Osteoblast (primary cell): ENCODE measurements at regions not wholly inside any gene's neighbourhood (a gene's known extent, or its start where the extent isn't known, plus 50 kb on each side); places are given as distances from the start of the nearest gene placed in this dataset.

Source experiments
- DNase-seq: peaks from one replicate; pipeline ENCODE4 v3.0.0; 2011; ENCODE audit warnings: low spot score, mixed read lengths; ENCODE audit not compliant: insufficient read length; ENCODE audit errors: missing footprints
- H2AFZ ChIP-seq: 2 replicates; pipeline ENCODE4 v1.6.0; 2011; ENCODE audit warnings: mild to moderate bottlenecking, low read length
- H3K27ac ChIP-seq: 2 replicates; pipeline ENCODE4 v1.5.1; 2011; ENCODE audit warnings: mild to moderate bottlenecking, low read depth, low read length, moderate library complexity
- H3K27me3 ChIP-seq: 2 replicates; pipeline ENCODE4 v1.6.0; 2012; ENCODE audit warnings: mild to moderate bottlenecking, control low read depth, inconsistent platforms, low read length, moderate library complexity; ENCODE audit not compliant: insufficient read depth
- H3K36me3 ChIP-seq: 2 replicates; pipeline ENCODE4 v1.5.1; 2011; ENCODE audit warnings: mild to moderate bottlenecking, low read length, control low read depth, moderate library complexity; ENCODE audit not compliant: insufficient read depth
- H3K4me1 ChIP-seq: 2 replicates; pipeline ENCODE4 v1.5.1; 2011; ENCODE audit warnings: mild to moderate bottlenecking, low read length, control low read depth, moderate library complexity; ENCODE audit not compliant: insufficient read depth
- H3K4me2 ChIP-seq: 2 replicates; pipeline ENCODE4 v1.6.0; 2011; ENCODE audit warnings: mild to moderate bottlenecking, low read length; ENCODE audit not compliant: insufficient read depth
- H3K4me3 ChIP-seq: fragments of 200-600 bp; sonication (generic); 3 replicates; pipeline ENCODE4 v1.5.1; 2012; ENCODE audit warnings: mild to moderate bottlenecking, low read length, inconsistent platforms; ENCODE audit not compliant: insufficient read depth
- H3K79me2 ChIP-seq: 2 replicates; pipeline ENCODE4 v1.6.0; 2012; ENCODE audit warnings: mild to moderate bottlenecking, low read length, control low read depth, inconsistent platforms; ENCODE audit not compliant: insufficient read depth
- H3K9me3 ChIP-seq: 2 replicates; pipeline ENCODE4 v1.5.1; 2011; ENCODE audit warnings: low read depth, low read length, control low read depth
- H4K20me1 ChIP-seq: 2 replicates; pipeline ENCODE4 v1.6.0; 2012; ENCODE audit warnings: mild to moderate bottlenecking, low read length, control low read depth; ENCODE audit not compliant: insufficient read depth
- CTCF ChIP-seq: IDR thresholded peaks from 2 replicates; pipeline ENCODE4 v1.5.1; 2011; ENCODE audit warnings: mild to moderate bottlenecking, low read depth, low read length, moderate library complexity; ENCODE audit errors: extremely low read depth

DNA sequence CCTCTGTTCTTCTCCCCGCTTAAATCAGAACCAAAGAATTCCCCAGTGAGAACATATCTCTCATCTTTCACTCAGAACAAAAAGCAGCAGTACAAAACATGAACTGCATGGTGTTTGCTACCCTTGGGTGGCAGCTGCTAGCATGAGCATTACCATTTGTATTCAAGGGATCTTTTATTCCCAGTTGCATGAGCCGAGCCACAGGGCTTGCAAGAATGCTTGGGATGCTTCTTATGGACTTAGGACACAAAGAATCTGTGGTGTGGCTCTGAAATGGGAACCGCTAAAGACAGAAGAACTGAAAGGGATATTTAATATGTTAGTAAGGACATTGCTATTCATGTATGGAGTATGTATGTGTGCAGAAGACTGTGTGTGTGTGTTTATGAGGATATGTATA lies 190.6 kb downstream of the TMX1 start:
- DNase-seq: no peak
- H3K27me3 ChIP-seq: no peaks in the 10 kb centered on the region
- H3K4me2 ChIP-seq: peak overlapping the region; percentile 58
- H2AFZ ChIP-seq: peak overlapping the region; percentile 88
- H3K27ac ChIP-seq: peak overlapping the region; percentile 50
- peaks cover 19% of the 10 kb centered on the region for H3K4me1 ChIP-seq
- H4K20me1 ChIP-seq: no peaks in the 10 kb centered on the region
- H3K79me2 ChIP-seq: no peaks in the 10 kb centered on the region
- no peak for TF ChIP-seq CTCF
- no peaks in the 10 kb centered on the region for H3K36me3 ChIP-seq
- H3K4me3 ChIP-seq: peak overlapping the region; percentile 20
- no peaks in the 10 kb centered on the region for H3K9me3 ChIP-seq

DNA sequence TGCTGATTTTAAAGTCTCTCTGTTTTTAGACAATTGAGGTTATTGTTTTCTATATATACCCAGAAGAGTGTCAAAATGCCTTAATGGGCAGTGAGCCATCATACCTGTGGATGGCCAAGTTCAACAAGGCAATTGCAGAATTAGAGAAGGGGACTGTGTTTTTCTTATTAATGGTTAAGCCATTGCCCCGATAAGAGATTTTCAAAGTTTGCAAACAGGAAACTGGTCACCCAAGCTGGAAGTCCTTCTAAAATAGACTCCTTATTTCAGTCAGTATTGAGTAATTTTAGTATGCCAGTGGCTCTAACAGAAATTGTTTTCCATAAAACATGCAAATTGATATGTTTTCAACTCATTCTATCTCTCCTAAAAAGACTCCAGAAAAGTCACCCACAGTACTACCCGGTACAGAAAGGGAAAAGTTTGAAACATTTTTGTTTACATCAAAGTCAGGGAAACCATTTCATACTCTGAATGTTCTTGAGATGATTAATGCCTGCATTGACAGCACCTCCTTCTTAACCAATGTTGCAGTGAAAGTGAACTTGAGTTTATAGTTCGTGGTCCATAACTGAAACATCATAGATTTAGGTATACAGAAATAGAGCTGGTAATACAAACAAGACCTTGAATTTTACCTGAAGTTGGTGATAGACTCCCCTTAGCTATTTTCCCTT lies 191.1 kb downstream of the TMX1 start:
- Histone ChIP-seq H3K27me3 (no peaks in the 10 kb centered on the region), H4K20me1 (no peaks in the 10 kb centered on the region), H3K36me3 (no peaks in the 10 kb centered on the region), H3K4me1 (peaks cover 19% of the 10 kb centered on the region), H3K79me2 (no peaks in the 10 kb centered on the region), H3K4me2 (peak overlapping the region; percentile 58), H3K27ac (peak overlapping the region; percentile 50), H3K4me3 (peak overlapping the region; percentile 20), H2AFZ (peak overlapping the region; percentile 88), H3K9me3 (no peaks in the 10 kb centered on the region)
- no peak for DNase-seq
- TF ChIP-seq CTCF: no peak

GRCh38 chr14:51431741-51432140 lies 191.7 kb downstream of the TMX1 start:
- Histone ChIP-seq H3K27ac (no peak overlapping the region), H3K4me2 (no peak overlapping the region), H3K79me2 (no peaks in the 10 kb centered on the region), H4K20me1 (no peaks in the 10 kb centered on the region), H2AFZ (no peak overlapping the region), H3K4me3 (no peak overlapping the region), H3K27me3 (no peaks in the 10 kb centered on the region), H3K36me3 (no peaks in the 10 kb centered on the region), H3K9me3 (no peaks in the 10 kb centered on the region), H3K4me1 (peaks cover 19% of the 10 kb centered on the region)
- TF ChIP-seq CTCF: no peak
- no peak for DNase-seq

- Histone ChIP-seq H3K36me3 (no peaks in the 10 kb centered on the region), H3K4me2 (no peak overlapping the region), H3K79me2 (no peaks in the 10 kb centered on the region), H3K4me3 (no peak overlapping the region), H3K27me3 (no peaks in the 10 kb centered on the region), H3K27ac (no peak overlapping the region), H3K4me1 (peaks cover 19% of the 10 kb centered on the region), H3K9me3 (no peaks in the 10 kb centered on the region), H2AFZ (no peak overlapping the region), H4K20me1 (no peaks in the 10 kb centered on the region)
- TF ChIP-seq CTCF: no peak
- DNase-seq: no peak
Observed at GRCh38 chr14:51432302-51432948, 192.4 kb downstream of the TMX1 start.
